Upper lobe of left lung (tissue), 4 donors: ENCODE measurements at regions not wholly inside any gene's neighbourhood (a gene's known extent, or its start where the extent isn't known, plus 50 kb on each side); places are given as distances from the start of the nearest gene placed in this dataset.

Experiments
- POLR2A ChIP-seq, 4 donors: fragments of 450-650 bp; IDR thresholded peaks; one replicate each; pipeline ENCODE4 v1.5.1; 2016 to 2017; ENCODE audit warnings: antibody characterized with exemption in 4 of 4, mild to moderate bottlenecking in 2 of 4
- TF ChIP-seq, protein P1 (sequence below), 6 experiments: fragments of 450-650 bp in 4 of 6; fragments of 200-600 bp in 2 of 6; sonication (generic) in 2 of 6; IDR thresholded peaks; one replicate each; pipeline ENCODE4 v1.5.1; 2016 to 2019; ENCODE audit warnings: antibody characterized with exemption in 6 of 6

GRCh38 chr6:11644601-11645000 lies 107.1 kb downstream of the TMEM170B start:
- TF ChIP-seq, protein P1, sequence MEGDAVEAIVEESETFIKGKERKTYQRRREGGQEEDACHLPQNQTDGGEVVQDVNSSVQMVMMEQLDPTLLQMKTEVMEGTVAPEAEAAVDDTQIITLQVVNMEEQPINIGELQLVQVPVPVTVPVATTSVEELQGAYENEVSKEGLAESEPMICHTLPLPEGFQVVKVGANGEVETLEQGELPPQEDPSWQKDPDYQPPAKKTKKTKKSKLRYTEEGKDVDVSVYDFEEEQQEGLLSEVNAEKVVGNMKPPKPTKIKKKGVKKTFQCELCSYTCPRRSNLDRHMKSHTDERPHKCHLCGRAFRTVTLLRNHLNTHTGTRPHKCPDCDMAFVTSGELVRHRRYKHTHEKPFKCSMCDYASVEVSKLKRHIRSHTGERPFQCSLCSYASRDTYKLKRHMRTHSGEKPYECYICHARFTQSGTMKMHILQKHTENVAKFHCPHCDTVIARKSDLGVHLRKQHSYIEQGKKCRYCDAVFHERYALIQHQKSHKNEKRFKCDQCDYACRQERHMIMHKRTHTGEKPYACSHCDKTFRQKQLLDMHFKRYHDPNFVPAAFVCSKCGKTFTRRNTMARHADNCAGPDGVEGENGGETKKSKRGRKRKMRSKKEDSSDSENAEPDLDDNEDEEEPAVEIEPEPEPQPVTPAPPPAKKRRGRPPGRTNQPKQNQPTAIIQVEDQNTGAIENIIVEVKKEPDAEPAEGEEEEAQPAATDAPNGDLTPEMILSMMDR (IDR thresholded peaks at IDR 0.05): no peak
- TF ChIP-seq POLR2A (IDR thresholded peaks at IDR 0.05): no peak
